ENCODE measurements at regions not wholly inside any gene's neighbourhood (a gene's known extent, or its start where the extent isn't known, plus 50 kb on each side); places are given as distances from the start of the nearest gene placed in this dataset.

DNA sequence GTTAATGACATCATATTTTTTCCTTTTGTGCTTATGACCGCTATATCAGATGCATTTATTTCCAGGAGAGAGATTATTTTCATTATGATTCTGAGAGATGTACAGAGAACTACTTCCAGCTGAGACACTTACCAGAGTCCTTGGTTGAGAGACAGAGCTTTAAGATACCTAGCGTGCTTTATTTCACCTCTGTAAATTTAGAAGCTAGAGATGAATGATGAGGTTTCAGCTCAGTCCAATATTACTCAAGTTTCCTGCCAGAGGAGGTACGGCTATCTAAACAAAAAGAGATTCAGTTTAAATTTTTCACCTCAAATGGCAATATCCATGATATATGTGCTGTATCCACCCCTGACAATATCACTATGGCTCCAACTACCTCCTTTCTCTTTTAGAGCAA, 182.6 kb upstream of the FAM3C start:
- no peak for TF ChIP-seq POLR2AphosphoS5 (IDR thresholded peaks at IDR 0.05; ENCODE audit: low read depth, low read length)
- TF ChIP-seq, protein P1, sequence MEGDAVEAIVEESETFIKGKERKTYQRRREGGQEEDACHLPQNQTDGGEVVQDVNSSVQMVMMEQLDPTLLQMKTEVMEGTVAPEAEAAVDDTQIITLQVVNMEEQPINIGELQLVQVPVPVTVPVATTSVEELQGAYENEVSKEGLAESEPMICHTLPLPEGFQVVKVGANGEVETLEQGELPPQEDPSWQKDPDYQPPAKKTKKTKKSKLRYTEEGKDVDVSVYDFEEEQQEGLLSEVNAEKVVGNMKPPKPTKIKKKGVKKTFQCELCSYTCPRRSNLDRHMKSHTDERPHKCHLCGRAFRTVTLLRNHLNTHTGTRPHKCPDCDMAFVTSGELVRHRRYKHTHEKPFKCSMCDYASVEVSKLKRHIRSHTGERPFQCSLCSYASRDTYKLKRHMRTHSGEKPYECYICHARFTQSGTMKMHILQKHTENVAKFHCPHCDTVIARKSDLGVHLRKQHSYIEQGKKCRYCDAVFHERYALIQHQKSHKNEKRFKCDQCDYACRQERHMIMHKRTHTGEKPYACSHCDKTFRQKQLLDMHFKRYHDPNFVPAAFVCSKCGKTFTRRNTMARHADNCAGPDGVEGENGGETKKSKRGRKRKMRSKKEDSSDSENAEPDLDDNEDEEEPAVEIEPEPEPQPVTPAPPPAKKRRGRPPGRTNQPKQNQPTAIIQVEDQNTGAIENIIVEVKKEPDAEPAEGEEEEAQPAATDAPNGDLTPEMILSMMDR (IDR thresholded peaks at IDR 0.05), result no peak
- no peak for TF ChIP-seq SIN3A (IDR thresholded peaks at IDR 0.05; ENCODE audit: borderline replicate concordance, insufficient read depth, low read depth, low read length)
- no peak for TF ChIP-seq TCF7L2 (IDR thresholded peaks at IDR 0.05; ENCODE audit: low read depth, low read length)
